ENCODE measurements at regions not wholly inside any gene's neighbourhood (a gene's known extent, or its start where the extent isn't known, plus 50 kb on each side); places are given as distances from the start of the nearest gene placed in this dataset.

DNA sequence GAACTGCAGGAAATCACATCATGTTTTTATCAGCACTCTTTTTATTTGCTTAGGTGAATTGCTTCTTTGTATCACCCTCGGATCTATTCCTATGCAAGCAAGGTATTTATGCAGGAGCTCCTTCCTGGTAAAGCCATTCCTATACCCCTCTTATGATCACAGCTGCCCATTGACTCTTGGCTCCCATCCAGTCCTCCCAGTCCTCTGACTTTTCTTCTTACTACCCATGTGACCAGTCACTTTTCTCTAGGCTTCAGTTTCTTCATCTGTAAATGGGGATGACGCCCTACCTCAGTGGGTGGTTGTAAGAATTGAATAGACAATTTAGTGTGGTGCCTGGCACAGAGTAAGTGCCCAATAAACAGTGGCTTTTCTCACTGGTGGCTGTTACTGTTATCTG lies 144.9 kb downstream of the FHIP1A start:
- POLR2A ChIA-PET: no interaction called here

DNA sequence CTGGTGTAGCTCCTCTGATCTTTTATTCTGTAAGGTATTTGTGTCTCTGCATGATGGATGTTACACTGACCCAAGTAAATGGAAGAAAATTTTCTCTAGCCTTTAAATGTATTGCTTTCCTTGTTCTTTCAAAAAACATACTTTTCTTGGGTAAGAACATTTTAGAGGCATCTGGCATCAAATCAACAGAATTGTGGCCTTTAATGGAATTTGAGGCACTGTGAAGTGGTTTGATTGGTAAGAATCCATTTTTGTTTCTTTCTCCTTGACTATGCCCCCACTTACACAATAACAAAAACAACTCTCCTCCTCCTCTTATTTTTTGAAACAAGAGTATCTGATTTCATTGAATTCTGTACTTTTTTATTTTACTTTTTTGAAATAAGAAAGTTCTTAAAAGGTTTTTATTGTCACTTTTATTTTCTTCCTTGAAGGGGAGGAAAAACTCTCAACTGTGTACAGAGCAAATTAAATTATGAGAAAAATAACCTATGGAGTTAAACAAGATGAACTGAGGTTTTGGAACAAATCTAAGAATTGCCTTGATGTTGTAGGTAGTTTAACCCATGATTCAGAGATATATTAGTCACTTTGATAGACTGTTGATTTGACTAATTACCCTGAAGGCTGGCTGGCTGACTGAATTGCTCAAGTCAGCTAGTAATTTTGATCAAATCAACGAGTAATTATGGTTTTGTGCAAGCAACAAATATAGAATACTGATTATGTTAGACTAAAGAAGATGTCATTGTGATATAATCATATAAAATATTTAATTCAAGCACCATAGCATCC lies 146.4 kb downstream of the FHIP1A start:
- H2AFZ ChIP-seq (ENCODE audit: low read depth, low read length, poor library complexity, severe bottlenecking): no peak overlapping the region
- RAD21 ChIA-PET (ENCODE audit: low non-redundant PET in 1 of 2, low total read pairs in 2 of 2, uncharacterized antibody in 2 of 2, unreplicated experiment in 2 of 2): no interaction called here
- ATAC-seq: no peak
- H3K27me3 ChIP-seq (ENCODE audit: insufficient read depth, low read length): no peaks in the 10 kb centered on the region
- H3K27ac ChIP-seq (ENCODE audit: low read depth, low read length): no peak overlapping the region
- no peak for TF ChIP-seq POLR2AphosphoS5 (IDR thresholded peaks at IDR 0.05; ENCODE audit: low read depth, low read length)
- no peak for TF ChIP-seq TCF7L2 (IDR thresholded peaks at IDR 0.05; ENCODE audit: borderline replicate concordance, extremely low read depth, insufficient read depth, insufficient read length)
- TF ChIP-seq, protein P1, sequence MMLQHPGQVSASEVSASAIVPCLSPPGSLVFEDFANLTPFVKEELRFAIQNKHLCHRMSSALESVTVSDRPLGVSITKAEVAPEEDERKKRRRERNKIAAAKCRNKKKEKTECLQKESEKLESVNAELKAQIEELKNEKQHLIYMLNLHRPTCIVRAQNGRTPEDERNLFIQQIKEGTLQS (IDR thresholded peaks at IDR 0.05): no peak
- no peak for TF ChIP-seq JUND (IDR thresholded peaks at IDR 0.05)
- TF ChIP-seq, protein P2, sequence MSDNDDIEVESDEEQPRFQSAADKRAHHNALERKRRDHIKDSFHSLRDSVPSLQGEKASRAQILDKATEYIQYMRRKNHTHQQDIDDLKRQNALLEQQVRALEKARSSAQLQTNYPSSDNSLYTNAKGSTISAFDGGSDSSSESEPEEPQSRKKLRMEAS (IDR thresholded peaks at IDR 0.05): no peak
- no peak for TF ChIP-seq EZH2phosphoT487 (IDR thresholded peaks at IDR 0.05; ENCODE audit: borderline replicate concordance)
- TF ChIP-seq RAD21 (IDR thresholded peaks at IDR 0.05; ENCODE audit: low read depth): no peak
- TF ChIP-seq, protein P3, sequence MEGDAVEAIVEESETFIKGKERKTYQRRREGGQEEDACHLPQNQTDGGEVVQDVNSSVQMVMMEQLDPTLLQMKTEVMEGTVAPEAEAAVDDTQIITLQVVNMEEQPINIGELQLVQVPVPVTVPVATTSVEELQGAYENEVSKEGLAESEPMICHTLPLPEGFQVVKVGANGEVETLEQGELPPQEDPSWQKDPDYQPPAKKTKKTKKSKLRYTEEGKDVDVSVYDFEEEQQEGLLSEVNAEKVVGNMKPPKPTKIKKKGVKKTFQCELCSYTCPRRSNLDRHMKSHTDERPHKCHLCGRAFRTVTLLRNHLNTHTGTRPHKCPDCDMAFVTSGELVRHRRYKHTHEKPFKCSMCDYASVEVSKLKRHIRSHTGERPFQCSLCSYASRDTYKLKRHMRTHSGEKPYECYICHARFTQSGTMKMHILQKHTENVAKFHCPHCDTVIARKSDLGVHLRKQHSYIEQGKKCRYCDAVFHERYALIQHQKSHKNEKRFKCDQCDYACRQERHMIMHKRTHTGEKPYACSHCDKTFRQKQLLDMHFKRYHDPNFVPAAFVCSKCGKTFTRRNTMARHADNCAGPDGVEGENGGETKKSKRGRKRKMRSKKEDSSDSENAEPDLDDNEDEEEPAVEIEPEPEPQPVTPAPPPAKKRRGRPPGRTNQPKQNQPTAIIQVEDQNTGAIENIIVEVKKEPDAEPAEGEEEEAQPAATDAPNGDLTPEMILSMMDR (IDR thresholded peaks at IDR 0.05 in 2 of 3, conservative IDR thresholded peaks at IDR 0.05 in 1 of 3; ENCODE audit: borderline replicate concordance in 1 of 3, insufficient read depth in 1 of 3, low read depth in 2 of 3, low read length in 2 of 3): no peak
- BruUV-seq (replicated peaks): no TSS peak
- no peak overlapping the region for H3K9ac ChIP-seq (ENCODE audit: low read length)
- POLR2A ChIA-PET: no interaction called here
- no peak overlapping the region for H3K4me2 ChIP-seq (ENCODE audit: low read length)
- CTCF ChIA-PET: no interaction called here
- no peaks in the 10 kb centered on the region for H3K4me1 ChIP-seq (ENCODE audit: control insufficient read depth in 1 of 2, insufficient read depth in 2 of 2, low read length in 2 of 2)
- no peaks in the 10 kb centered on the region for H4K20me1 ChIP-seq (ENCODE audit: insufficient read depth)
- H3K36me3 ChIP-seq (ENCODE audit: control insufficient read depth in 1 of 2, insufficient read depth in 2 of 2, low read length in 2 of 2): no peaks in the 10 kb centered on the region
- DNase-seq (ENCODE audit: low read depth, low spot score): no peak
- intact Hi-C loops (cut with micrococcal nuclease): no loop called here
- no peaks in the 10 kb centered on the region for H3K79me2 ChIP-seq (ENCODE audit: insufficient read depth, low read length)
- no peak overlapping the region for H3K4me3 ChIP-seq (replicated peaks in 1 of 2; ENCODE audit: low read depth in 1 of 2, low read length in 2 of 2)
- no peaks in the 10 kb centered on the region for H3K9me3 ChIP-seq (ENCODE audit: control insufficient read depth in 1 of 2, insufficient read depth in 1 of 2, low read depth in 1 of 2, low read length in 2 of 2)
- no peaks in the 10 kb centered on the region for H3K9me2 ChIP-seq (ENCODE audit: insufficient read depth)

More for the DNA sequence above, 144.9 kb downstream of the FHIP1A start:
- Histone ChIP-seq H3K27ac (ENCODE audit: low read depth, low read length) (no peak overlapping the region), H2AFZ (ENCODE audit: low read depth, low read length, poor library complexity, severe bottlenecking) (no peak overlapping the region), H3K4me3 (replicated peaks in 1 of 2; ENCODE audit: low read depth in 1 of 2, low read length in 2 of 2) (no peak overlapping the region), H3K36me3 (ENCODE audit: control insufficient read depth in 1 of 2, insufficient read depth in 2 of 2, low read length in 2 of 2) (no peaks in the 10 kb centered on the region), H3K9me3 (ENCODE audit: control insufficient read depth in 1 of 2, insufficient read depth in 1 of 2, low read depth in 1 of 2, low read length in 2 of 2) (no peaks in the 10 kb centered on the region; a peak in 1 of 4 replicates), H3K4me2 (ENCODE audit: low read length) (no peak overlapping the region), H3K27me3 (ENCODE audit: insufficient read depth, low read length) (no peaks in the 10 kb centered on the region), H3K9me2 (ENCODE audit: insufficient read depth) (no peaks in the 10 kb centered on the region), H3K4me1 (ENCODE audit: control insufficient read depth in 1 of 2, insufficient read depth in 2 of 2, low read length in 2 of 2) (no peaks in the 10 kb centered on the region), H3K9ac (ENCODE audit: low read length) (no peak overlapping the region), H4K20me1 (ENCODE audit: insufficient read depth) (no peaks in the 10 kb centered on the region), H3K79me2 (ENCODE audit: insufficient read depth, low read length) (no peaks in the 10 kb centered on the region)
- ATAC-seq (no peak), DNase-seq (ENCODE audit: low read depth, low spot score) (no peak)
- RAD21 ChIA-PET (ENCODE audit: low non-redundant PET in 1 of 2, low total read pairs in 2 of 2, uncharacterized antibody in 2 of 2, unreplicated experiment in 2 of 2): no interaction called here
- CTCF ChIA-PET: no interaction called here
- intact Hi-C loops (cut with micrococcal nuclease): no loop called here
- no peak for TF ChIP-seq ZFX (IDR thresholded peaks at IDR 0.05)
- TF ChIP-seq, protein P3 (IDR thresholded peaks at IDR 0.05 in 2 of 3, conservative IDR thresholded peaks at IDR 0.05 in 1 of 3; ENCODE audit: borderline replicate concordance in 1 of 3, insufficient read depth in 1 of 3, low read depth in 2 of 3, low read length in 2 of 3): no peak
- no peak for TF ChIP-seq JUND (IDR thresholded peaks at IDR 0.05)
- TF ChIP-seq SP1 (IDR thresholded peaks at IDR 0.05; ENCODE audit: low read depth): no peak
- no peak for TF ChIP-seq CBX3 (IDR thresholded peaks at IDR 0.05; ENCODE audit: low read depth)
- no peak for TF ChIP-seq EGR1 (IDR thresholded peaks at IDR 0.05; ENCODE audit: low read depth)
- no peak for TF ChIP-seq CEBPB (IDR thresholded peaks at IDR 0.05; ENCODE audit: low read depth)
- TF ChIP-seq TCF7L2 (IDR thresholded peaks at IDR 0.05; ENCODE audit: borderline replicate concordance, extremely low read depth, insufficient read depth, insufficient read length): no peak
- TF ChIP-seq SIN3A (IDR thresholded peaks at IDR 0.05; ENCODE audit: low read depth): no peak
- BruUV-seq (replicated peaks): no TSS peak
